Right lobe of liver (tissue), 4 donors: ENCODE measurements at regions not wholly inside any gene's neighbourhood (a gene's known extent, or its start where the extent isn't known, plus 50 kb on each side); places are given as distances from the start of the nearest gene placed in this dataset.

ENCODE experiments used
- POLR2A ChIP-seq: fragments of 450-650 bp; IDR thresholded peaks from one replicate; pipeline ENCODE4 v1.6.1; 2017; ENCODE audit warnings: antibody characterized with exemption, mild to moderate bottlenecking
- TF ChIP-seq, protein P1 (sequence below), 4 donors: fragments of 200-600 bp in 3 of 4; fragments of 450-650 bp in 1 of 4; IDR thresholded peaks; one replicate each; pipeline versions ENCODE4 v1.5.1 to v1.8.0; 2016 to 2022; ENCODE audit warnings: antibody characterized with exemption in 4 of 4, mild to moderate bottlenecking in 2 of 4
- donor health status: DM: no; HTN: no; CAD: no.
- donor health status: DM: no; HTN: no; CAD: no.
- donor health status: DM: no; HTN: yes; CAD: no.

DNA sequence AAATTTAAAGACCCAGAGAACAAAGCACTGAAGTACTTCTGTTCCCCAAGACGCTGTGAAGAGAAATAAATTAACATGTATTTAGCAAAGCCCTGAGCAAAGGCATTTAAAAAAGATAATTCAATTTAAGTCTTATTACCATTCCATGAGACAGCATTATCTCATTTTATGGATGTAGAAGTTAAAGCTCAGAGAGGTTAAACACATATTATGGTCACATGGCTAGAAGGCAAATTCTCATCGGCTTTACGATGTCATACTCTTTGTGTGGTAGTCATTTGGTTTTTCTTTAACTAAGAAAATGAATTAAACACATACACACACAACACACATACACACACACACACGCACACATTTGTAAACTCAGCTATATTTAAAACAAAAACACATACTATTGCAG, 262.7 kb downstream of the HS3ST1 start:
- TF ChIP-seq, protein P1, sequence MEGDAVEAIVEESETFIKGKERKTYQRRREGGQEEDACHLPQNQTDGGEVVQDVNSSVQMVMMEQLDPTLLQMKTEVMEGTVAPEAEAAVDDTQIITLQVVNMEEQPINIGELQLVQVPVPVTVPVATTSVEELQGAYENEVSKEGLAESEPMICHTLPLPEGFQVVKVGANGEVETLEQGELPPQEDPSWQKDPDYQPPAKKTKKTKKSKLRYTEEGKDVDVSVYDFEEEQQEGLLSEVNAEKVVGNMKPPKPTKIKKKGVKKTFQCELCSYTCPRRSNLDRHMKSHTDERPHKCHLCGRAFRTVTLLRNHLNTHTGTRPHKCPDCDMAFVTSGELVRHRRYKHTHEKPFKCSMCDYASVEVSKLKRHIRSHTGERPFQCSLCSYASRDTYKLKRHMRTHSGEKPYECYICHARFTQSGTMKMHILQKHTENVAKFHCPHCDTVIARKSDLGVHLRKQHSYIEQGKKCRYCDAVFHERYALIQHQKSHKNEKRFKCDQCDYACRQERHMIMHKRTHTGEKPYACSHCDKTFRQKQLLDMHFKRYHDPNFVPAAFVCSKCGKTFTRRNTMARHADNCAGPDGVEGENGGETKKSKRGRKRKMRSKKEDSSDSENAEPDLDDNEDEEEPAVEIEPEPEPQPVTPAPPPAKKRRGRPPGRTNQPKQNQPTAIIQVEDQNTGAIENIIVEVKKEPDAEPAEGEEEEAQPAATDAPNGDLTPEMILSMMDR (IDR thresholded peaks at IDR 0.05): no peak
- no peak for TF ChIP-seq POLR2A
